ENCODE measurements at regions not wholly inside any gene's neighbourhood (a gene's known extent, or its start where the extent isn't known, plus 50 kb on each side); places are given as distances from the start of the nearest gene placed in this dataset.

DNA sequence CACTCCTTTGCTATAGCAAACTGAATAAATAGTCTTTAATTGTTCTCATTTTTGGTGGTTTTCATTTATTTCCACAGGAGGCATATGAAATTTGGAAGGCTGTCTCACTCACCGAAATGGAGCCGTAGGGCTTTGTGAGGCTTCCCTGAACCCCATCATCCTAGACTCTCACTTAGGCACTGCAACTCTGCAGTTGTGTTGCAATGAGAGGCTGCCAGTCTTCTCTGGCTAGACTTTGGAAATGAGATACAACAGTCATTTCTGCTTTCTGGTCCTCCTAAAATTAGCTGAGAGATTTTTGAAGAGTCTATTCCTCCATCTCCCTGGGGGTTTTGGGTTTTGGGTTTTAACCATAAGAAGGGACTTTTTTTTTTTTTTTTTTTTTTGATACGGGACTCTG, 146.5 kb downstream of the SH3BGRL start:
- TF ChIP-seq, protein P1, sequence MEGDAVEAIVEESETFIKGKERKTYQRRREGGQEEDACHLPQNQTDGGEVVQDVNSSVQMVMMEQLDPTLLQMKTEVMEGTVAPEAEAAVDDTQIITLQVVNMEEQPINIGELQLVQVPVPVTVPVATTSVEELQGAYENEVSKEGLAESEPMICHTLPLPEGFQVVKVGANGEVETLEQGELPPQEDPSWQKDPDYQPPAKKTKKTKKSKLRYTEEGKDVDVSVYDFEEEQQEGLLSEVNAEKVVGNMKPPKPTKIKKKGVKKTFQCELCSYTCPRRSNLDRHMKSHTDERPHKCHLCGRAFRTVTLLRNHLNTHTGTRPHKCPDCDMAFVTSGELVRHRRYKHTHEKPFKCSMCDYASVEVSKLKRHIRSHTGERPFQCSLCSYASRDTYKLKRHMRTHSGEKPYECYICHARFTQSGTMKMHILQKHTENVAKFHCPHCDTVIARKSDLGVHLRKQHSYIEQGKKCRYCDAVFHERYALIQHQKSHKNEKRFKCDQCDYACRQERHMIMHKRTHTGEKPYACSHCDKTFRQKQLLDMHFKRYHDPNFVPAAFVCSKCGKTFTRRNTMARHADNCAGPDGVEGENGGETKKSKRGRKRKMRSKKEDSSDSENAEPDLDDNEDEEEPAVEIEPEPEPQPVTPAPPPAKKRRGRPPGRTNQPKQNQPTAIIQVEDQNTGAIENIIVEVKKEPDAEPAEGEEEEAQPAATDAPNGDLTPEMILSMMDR (IDR thresholded peaks at IDR 0.05) = no peak
- TF ChIP-seq ZFX (IDR thresholded peaks at IDR 0.05; ENCODE audit: borderline replicate concordance) = no peak

All from 22Rv1 (cell line).